Posterior cingulate gyrus (tissue), 11 donors: ENCODE measurements at regions not wholly inside any gene's neighbourhood (a gene's known extent, or its start where the extent isn't known, plus 50 kb on each side); places are given as distances from the start of the nearest gene placed in this dataset.
"Not testable (repeated sequence)": the region's sequence is repeated elsewhere in the genome, so short reads cannot be mapped to it uniquely, and the experiment has no call there.

Experiments
- DNase-seq, 10 donors: peaks; one replicate each; pipeline versions ENCODE4 v3.0.0 to v3.0.0-alpha.2; 2020 to 2021; ENCODE audit warnings: mixed read lengths in 3 of 10
- intact Hi-C: fragments of 100-400 bp; cut with DNase I; formaldehyde crosslinking; loops from one replicate; pipeline ENCODE4 v1.15.1; 2023

GRCh38 chr6:43930440-43931154 lies 160.6 kb downstream of the VEGFA start:
- intact Hi-C loops: no loop called here
- DNase-seq: peak in 3 of 10 donors; percentile 16 to 57 (median 34)

GRCh38 chr6:43929511-43929910 lies 159.5 kb downstream of the VEGFA start:
- intact Hi-C loops: no loop called here
- DNase-seq: peak in 3 of 10 donors; percentile 41 to 62 (median 54)

- intact Hi-C loops: no loop called here
- DNase-seq: peak in 3 of 10 donors; percentile 3 to 24 (median 21)
Observed at GRCh38 chr6:43927532-43928210, 157.7 kb downstream of the VEGFA start.

GRCh38 chr6:43926634-43927531 lies 156.9 kb downstream of the VEGFA start:
- DNase-seq: peak in 4 of 10 donors; percentile 48 to 91 (median 71)

GRCh38 chr6:43925636-43926139 lies 155.7 kb downstream of the VEGFA start:
- intact Hi-C loops: not testable (repeated sequence)
- DNase-seq: peak in 2 of 10 donors; percentile 10 to 52

More at GRCh38 chr6:43926634-43927531, 156.9 kb downstream of the VEGFA start:
- intact Hi-C loops: no loop called here

- peak in 6 of 10 donors; percentile 34 to 86 (median 36) for DNase-seq
- intact Hi-C loops: no loop called here
Observed at GRCh38 chr6:43924222-43924702, 154.3 kb downstream of the VEGFA start.

GRCh38 chr6:43923376-43924221 lies 153.6 kb downstream of the VEGFA start:
- peak in 2 of 10 donors; percentile 75 to 76 for DNase-seq

GRCh38 chr6:43922426-43923375 lies 152.7 kb downstream of the VEGFA start:
- intact Hi-C loops: no loop called here
- peak in 1 of 10 donors; percentile 67 for DNase-seq

More at GRCh38 chr6:43923376-43924221, 153.6 kb downstream of the VEGFA start:
- intact Hi-C loops: no loop called here

- DNase-seq: peak in 3 of 10 donors; percentile 49 to 59 (median 57)
- intact Hi-C loops: no loop called here
Observed at GRCh38 chr6:43921548-43922425, 151.8 kb downstream of the VEGFA start.

- intact Hi-C loops: no loop called here
- peak in 3 of 10 donors; percentile 44 to 57 (median 54) for DNase-seq
Observed at GRCh38 chr6:43921039-43921438, 151.0 kb downstream of the VEGFA start.

- no peak for DNase-seq
- intact Hi-C loops: no loop called here
Observed at GRCh38 chr6:43919774-43920173, 149.8 kb downstream of the VEGFA start.

- intact Hi-C loops: no loop called here
- peak in 3 of 10 donors; percentile 11 to 54 (median 29) for DNase-seq
Observed at GRCh38 chr6:43917878-43918382, 147.9 kb downstream of the VEGFA start.

GRCh38 chr6:43916924-43917877 lies 147.2 kb downstream of the VEGFA start:
- intact Hi-C loops: no loop called here

GRCh38 chr6:43915986-43916923 lies 146.2 kb downstream of the VEGFA start:
- DNase-seq: peak in 3 of 10 donors; percentile 25 to 51 (median 42)
- intact Hi-C loops: no loop called here

More at GRCh38 chr6:43916924-43917877, 147.2 kb downstream of the VEGFA start:
- DNase-seq: peak in 3 of 10 donors; percentile 17 to 40 (median 38)
